ENCODE measurements at regions not wholly inside any gene's neighbourhood (a gene's known extent, or its start where the extent isn't known, plus 50 kb on each side); places are given as distances from the start of the nearest gene placed in this dataset.
A peak's percentile ranks its signal among the peaks of the same experiment; 100 is the strongest.

- H3K4me2 ChIP-seq (ENCODE audit: low read depth, low read length, poor library complexity, severe bottlenecking) = no peak overlapping the region
- H3K27ac ChIP-seq (ENCODE audit: low read length) = no peak overlapping the region
- H4K20me1 ChIP-seq (ENCODE audit: insufficient read depth, low read depth, low read length) = no peaks in the 10 kb centered on the region
- no peak overlapping the region for H3K4me3 ChIP-seq (ENCODE audit: low read length)
- no peak for DNase-seq
- H3K9ac ChIP-seq (ENCODE audit: low read length) = no peak overlapping the region
- H3K9me2 ChIP-seq (replicated peaks; ENCODE audit: insufficient read depth, low read length) = no peaks in the 10 kb centered on the region
- no peaks in the 10 kb centered on the region for H3K79me2 ChIP-seq (ENCODE audit: low read length)
- H2AFZ ChIP-seq (ENCODE audit: low read length) = no peak overlapping the region
- no peaks in the 10 kb centered on the region for H3K36me3 ChIP-seq (ENCODE audit: insufficient read depth, low read length)
- no peaks in the 10 kb centered on the region for H3K27me3 ChIP-seq (ENCODE audit: low read length)
- H3K4me1 ChIP-seq (ENCODE audit: low read length) = no peaks in the 10 kb centered on the region
- H3K9me3 ChIP-seq (ENCODE audit: low read length) = peaks cover 27% of the 10 kb centered on the region
These were observed 1761.0 kb downstream of the STIM2 start for GRCh38 chr4:28621591-28621990.

- Histone ChIP-seq H4K20me1 (ENCODE audit: insufficient read depth, low read depth, low read length) (no peaks in the 10 kb centered on the region), H3K9me2 (replicated peaks; ENCODE audit: insufficient read depth, low read length) (no peaks in the 10 kb centered on the region), H3K27ac (ENCODE audit: low read length) (no peak overlapping the region), H2AFZ (ENCODE audit: low read length) (no peak overlapping the region), H3K36me3 (ENCODE audit: insufficient read depth, low read length) (no peaks in the 10 kb centered on the region), H3K79me2 (ENCODE audit: low read length) (no peaks in the 10 kb centered on the region), H3K4me1 (ENCODE audit: low read length) (no peaks in the 10 kb centered on the region), H3K4me3 (ENCODE audit: low read length) (no peak overlapping the region), H3K9me3 (ENCODE audit: low read length) (peaks cover 40% of the 10 kb centered on the region), H3K27me3 (ENCODE audit: low read length) (no peaks in the 10 kb centered on the region), H3K4me2 (ENCODE audit: low read depth, low read length, poor library complexity, severe bottlenecking) (no peak overlapping the region), H3K9ac (ENCODE audit: low read length) (no peak overlapping the region)
- DNase-seq = no peak
These were observed 1776.3 kb downstream of the STIM2 start for GRCh38 chr4:28636971-28637370.

GRCh38 chr4:28639747-28640146 lies 1779.1 kb downstream of the STIM2 start:
- no peak overlapping the region for H3K4me2 ChIP-seq (ENCODE audit: low read depth, low read length, poor library complexity, severe bottlenecking)
- H2AFZ ChIP-seq (ENCODE audit: low read length) = no peak overlapping the region
- no peak overlapping the region for H3K4me3 ChIP-seq (ENCODE audit: low read length)
- no peak for DNase-seq
- no peaks in the 10 kb centered on the region for H3K27me3 ChIP-seq (ENCODE audit: low read length)
- no peaks in the 10 kb centered on the region for H4K20me1 ChIP-seq (ENCODE audit: insufficient read depth, low read depth, low read length)
- no peaks in the 10 kb centered on the region for H3K79me2 ChIP-seq (ENCODE audit: low read length)
- no peaks in the 10 kb centered on the region for H3K4me1 ChIP-seq (ENCODE audit: low read length)
- H3K9ac ChIP-seq (ENCODE audit: low read length) = no peak overlapping the region
- no peak overlapping the region for H3K27ac ChIP-seq (ENCODE audit: low read length)
- no peaks in the 10 kb centered on the region for H3K9me2 ChIP-seq (replicated peaks; ENCODE audit: insufficient read depth, low read length)
- no peaks in the 10 kb centered on the region for H3K36me3 ChIP-seq (ENCODE audit: insufficient read depth, low read length)
- peaks cover 28% of the 10 kb centered on the region for H3K9me3 ChIP-seq (ENCODE audit: low read length)

- H3K4me1 ChIP-seq (ENCODE audit: low read length) = no peaks in the 10 kb centered on the region
- no peaks in the 10 kb centered on the region for H3K9me2 ChIP-seq (replicated peaks; ENCODE audit: insufficient read depth, low read length)
- peaks cover 38% of the 10 kb centered on the region for H3K9me3 ChIP-seq (ENCODE audit: low read length)
- DNase-seq = no peak
- H3K27me3 ChIP-seq (ENCODE audit: low read length) = no peaks in the 10 kb centered on the region
- H3K9ac ChIP-seq (ENCODE audit: low read length) = no peak overlapping the region
- no peak overlapping the region for H2AFZ ChIP-seq (ENCODE audit: low read length)
- H3K36me3 ChIP-seq (ENCODE audit: insufficient read depth, low read length) = no peaks in the 10 kb centered on the region
- no peak overlapping the region for H3K4me2 ChIP-seq (ENCODE audit: low read depth, low read length, poor library complexity, severe bottlenecking)
- H3K4me3 ChIP-seq (ENCODE audit: low read length) = no peak overlapping the region
- no peak overlapping the region for H3K27ac ChIP-seq (ENCODE audit: low read length)
- no peaks in the 10 kb centered on the region for H3K79me2 ChIP-seq (ENCODE audit: low read length)
- no peaks in the 10 kb centered on the region for H4K20me1 ChIP-seq (ENCODE audit: insufficient read depth, low read depth, low read length)
These were observed 1794.0 kb downstream of the STIM2 start for GRCh38 chr4:28654618-28655017.

GRCh38 chr4:28665306-28665705 lies 1804.7 kb downstream of the STIM2 start:
- no peak overlapping the region for H3K9ac ChIP-seq (ENCODE audit: low read length)
- H3K9me3 ChIP-seq (ENCODE audit: low read length) = peaks cover 33% of the 10 kb centered on the region
- no peaks in the 10 kb centered on the region for H3K79me2 ChIP-seq (ENCODE audit: low read length)
- no peaks in the 10 kb centered on the region for H4K20me1 ChIP-seq (ENCODE audit: insufficient read depth, low read depth, low read length)
- no peaks in the 10 kb centered on the region for H3K9me2 ChIP-seq (replicated peaks; ENCODE audit: insufficient read depth, low read length)
- no peak overlapping the region for H3K4me3 ChIP-seq (ENCODE audit: low read length)
- no peaks in the 10 kb centered on the region for H3K4me1 ChIP-seq (ENCODE audit: low read length)
- no peak overlapping the region for H3K4me2 ChIP-seq (ENCODE audit: low read depth, low read length, poor library complexity, severe bottlenecking)
- no peak overlapping the region for H2AFZ ChIP-seq (ENCODE audit: low read length)
- no peaks in the 10 kb centered on the region for H3K27me3 ChIP-seq (ENCODE audit: low read length)
- no peak for DNase-seq
- no peak overlapping the region for H3K27ac ChIP-seq (ENCODE audit: low read length)
- H3K36me3 ChIP-seq (ENCODE audit: insufficient read depth, low read length) = no peaks in the 10 kb centered on the region

GRCh38 chr4:28675582-28675981 lies 1814.9 kb downstream of the STIM2 start:
- Histone ChIP-seq H3K9me2 (replicated peaks; ENCODE audit: insufficient read depth, low read length) (no peaks in the 10 kb centered on the region), H3K27ac (ENCODE audit: low read length) (no peak overlapping the region), H3K4me1 (ENCODE audit: low read length) (no peaks in the 10 kb centered on the region), H4K20me1 (ENCODE audit: insufficient read depth, low read depth, low read length) (no peaks in the 10 kb centered on the region), H3K79me2 (ENCODE audit: low read length) (no peaks in the 10 kb centered on the region), H2AFZ (ENCODE audit: low read length) (no peak overlapping the region), H3K4me2 (ENCODE audit: low read depth, low read length, poor library complexity, severe bottlenecking) (no peak overlapping the region), H3K27me3 (ENCODE audit: low read length) (no peaks in the 10 kb centered on the region), H3K36me3 (ENCODE audit: insufficient read depth, low read length) (no peaks in the 10 kb centered on the region), H3K9ac (ENCODE audit: low read length) (no peak overlapping the region), H3K9me3 (ENCODE audit: low read length) (peaks cover 45% of the 10 kb centered on the region), H3K4me3 (ENCODE audit: low read length) (no peak overlapping the region)
- DNase-seq = no peak

- Histone ChIP-seq H3K27me3 (ENCODE audit: low read length) (no peaks in the 10 kb centered on the region), H3K9me3 (ENCODE audit: low read length) (peaks cover 42% of the 10 kb centered on the region)
- DNase-seq = no peak
These were observed 1817.2 kb downstream of the STIM2 start for GRCh38 chr4:28677808-28678207.

GRCh38 chr4:28682847-28683246 lies 1822.2 kb downstream of the STIM2 start:
- no peaks in the 10 kb centered on the region for H3K79me2 ChIP-seq (ENCODE audit: low read length)
- H4K20me1 ChIP-seq (ENCODE audit: insufficient read depth, low read depth, low read length) = no peaks in the 10 kb centered on the region
- no peaks in the 10 kb centered on the region for H3K36me3 ChIP-seq (ENCODE audit: insufficient read depth, low read length)
- no peak overlapping the region for H2AFZ ChIP-seq (ENCODE audit: low read length)
- no peaks in the 10 kb centered on the region for H3K27me3 ChIP-seq (ENCODE audit: low read length)
- no peak for DNase-seq
- H3K27ac ChIP-seq (ENCODE audit: low read length) = no peak overlapping the region
- H3K4me1 ChIP-seq (ENCODE audit: low read length) = no peaks in the 10 kb centered on the region
- no peak overlapping the region for H3K9ac ChIP-seq (ENCODE audit: low read length)
- no peak overlapping the region for H3K4me2 ChIP-seq (ENCODE audit: low read depth, low read length, poor library complexity, severe bottlenecking)
- no peaks in the 10 kb centered on the region for H3K9me2 ChIP-seq (replicated peaks; ENCODE audit: insufficient read depth, low read length)
- H3K9me3 ChIP-seq (ENCODE audit: low read length) = peaks cover 25% of the 10 kb centered on the region
- no peak overlapping the region for H3K4me3 ChIP-seq (ENCODE audit: low read length)

More at GRCh38 chr4:28677808-28678207, 1817.2 kb downstream of the STIM2 start:
- Histone ChIP-seq H3K9me2 (replicated peaks; ENCODE audit: insufficient read depth, low read length) (no peaks in the 10 kb centered on the region), H3K79me2 (ENCODE audit: low read length) (no peaks in the 10 kb centered on the region), H3K4me3 (ENCODE audit: low read length) (no peak overlapping the region), H3K27ac (ENCODE audit: low read length) (no peak overlapping the region), H2AFZ (ENCODE audit: low read length) (no peak overlapping the region), H3K4me2 (ENCODE audit: low read depth, low read length, poor library complexity, severe bottlenecking) (no peak overlapping the region), H3K9ac (ENCODE audit: low read length) (no peak overlapping the region), H4K20me1 (ENCODE audit: insufficient read depth, low read depth, low read length) (no peaks in the 10 kb centered on the region), H3K36me3 (ENCODE audit: insufficient read depth, low read length) (no peaks in the 10 kb centered on the region), H3K4me1 (ENCODE audit: low read length) (no peaks in the 10 kb centered on the region)

GRCh38 chr4:28686618-28687017 lies 1826.0 kb downstream of the STIM2 start:
- DNase-seq = peak; percentile 60
- Histone ChIP-seq H3K27ac (ENCODE audit: low read length) (no peak overlapping the region), H3K4me2 (ENCODE audit: low read depth, low read length, poor library complexity, severe bottlenecking) (no peak overlapping the region)

More at GRCh38 chr4:28686618-28687017, 1826.0 kb downstream of the STIM2 start:
- Histone ChIP-seq H3K4me1 (ENCODE audit: low read length) (no peaks in the 10 kb centered on the region), H3K9ac (ENCODE audit: low read length) (no peak overlapping the region), H3K4me3 (ENCODE audit: low read length) (no peak overlapping the region), H2AFZ (ENCODE audit: low read length) (no peak overlapping the region), H4K20me1 (ENCODE audit: insufficient read depth, low read depth, low read length) (no peaks in the 10 kb centered on the region), H3K79me2 (ENCODE audit: low read length) (no peaks in the 10 kb centered on the region), H3K27me3 (ENCODE audit: low read length) (no peaks in the 10 kb centered on the region), H3K36me3 (ENCODE audit: insufficient read depth, low read length) (no peaks in the 10 kb centered on the region), H3K9me2 (replicated peaks; ENCODE audit: insufficient read depth, low read length) (no peaks in the 10 kb centered on the region), H3K9me3 (ENCODE audit: low read length) (peaks cover 15% of the 10 kb centered on the region; the same call in 1 of the 2 replicates)

Data from Karpas-422 (cell line).